ENCODE measurements at regions not wholly inside any gene's neighbourhood (a gene's known extent, or its start where the extent isn't known, plus 50 kb on each side); places are given as distances from the start of the nearest gene placed in this dataset.

DNA sequence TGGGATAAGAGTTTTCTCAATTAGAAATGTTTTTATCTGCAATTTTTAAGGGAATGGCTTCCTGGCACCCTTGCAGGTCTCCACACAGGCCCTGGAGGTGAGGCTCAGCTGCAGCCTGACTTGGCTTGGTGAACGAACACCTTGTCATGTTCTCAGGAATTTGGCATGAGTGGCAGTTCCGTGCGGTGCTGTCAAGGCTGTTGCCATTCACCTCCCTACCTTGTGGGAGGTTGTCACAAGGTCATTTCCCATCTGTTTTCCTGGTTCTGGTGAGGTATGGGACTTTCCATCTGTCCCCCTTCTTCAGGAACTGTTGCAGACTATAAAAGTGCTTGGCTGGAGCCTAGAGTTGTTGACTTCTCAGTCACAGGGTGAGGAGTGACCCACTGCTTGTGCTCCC lies 82.9 kb downstream of the ELOVL4 start:
- no peak for DNase-seq

DNA sequence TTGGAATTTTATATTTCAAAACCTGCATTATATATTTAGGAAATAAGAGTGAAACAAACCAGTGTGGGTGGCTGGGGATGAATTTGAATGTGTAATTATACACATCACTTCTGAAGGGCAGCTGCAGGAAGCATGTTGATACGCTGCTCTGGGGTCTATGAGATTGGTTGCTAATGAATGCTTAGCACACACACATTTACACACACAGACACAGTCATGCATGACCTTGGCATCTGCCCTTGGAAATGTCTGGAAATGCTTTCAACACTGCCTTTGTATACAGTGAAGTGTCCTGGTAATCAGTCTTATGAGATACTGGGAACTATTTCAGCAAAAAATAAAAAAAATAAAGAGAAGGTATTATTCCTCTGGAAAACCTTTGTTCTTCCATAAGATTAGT lies 83.4 kb downstream of the ELOVL4 start:
- no peak for DNase-seq

DNA sequence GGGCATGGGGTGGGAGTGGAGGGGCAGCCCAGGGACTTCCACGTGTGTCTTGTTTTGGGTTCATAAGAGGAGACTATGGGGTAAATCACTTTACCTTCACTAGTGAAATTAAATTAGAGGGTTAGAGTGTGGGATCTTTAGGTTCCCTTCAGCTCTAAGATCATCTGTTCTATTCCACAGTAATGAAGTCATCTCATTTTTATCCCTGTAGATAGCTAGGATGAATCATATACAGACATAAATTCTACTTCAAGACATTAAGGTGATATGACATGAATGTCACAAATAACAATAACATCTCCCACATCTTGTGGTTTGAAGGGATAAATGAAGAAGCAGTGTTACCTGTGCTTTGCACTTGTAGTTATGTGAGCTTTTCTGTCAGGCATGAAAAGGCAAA lies 83.8 kb downstream of the ELOVL4 start:
- no peak for DNase-seq

DNA sequence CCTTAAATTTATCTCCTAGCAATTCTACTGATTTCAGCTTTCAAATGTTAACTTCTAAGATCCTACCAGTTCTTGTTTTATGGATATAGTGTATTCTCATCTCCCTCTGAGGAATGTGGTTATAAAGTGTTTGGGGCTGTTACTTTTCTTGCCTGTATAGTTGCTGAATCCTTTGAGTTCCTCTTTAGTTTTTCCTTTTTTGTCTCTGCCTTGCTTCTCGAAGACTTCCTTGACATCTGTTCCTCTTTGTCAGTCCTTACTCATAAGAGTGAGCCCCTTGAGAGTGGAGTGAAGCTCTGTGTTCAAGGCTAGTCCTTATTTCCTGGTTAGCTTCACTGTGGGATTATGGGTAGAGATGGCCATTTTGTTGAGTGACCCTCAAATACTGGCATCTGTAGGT lies 84.6 kb downstream of the ELOVL4 start:
- DNase-seq = no peak

DNA sequence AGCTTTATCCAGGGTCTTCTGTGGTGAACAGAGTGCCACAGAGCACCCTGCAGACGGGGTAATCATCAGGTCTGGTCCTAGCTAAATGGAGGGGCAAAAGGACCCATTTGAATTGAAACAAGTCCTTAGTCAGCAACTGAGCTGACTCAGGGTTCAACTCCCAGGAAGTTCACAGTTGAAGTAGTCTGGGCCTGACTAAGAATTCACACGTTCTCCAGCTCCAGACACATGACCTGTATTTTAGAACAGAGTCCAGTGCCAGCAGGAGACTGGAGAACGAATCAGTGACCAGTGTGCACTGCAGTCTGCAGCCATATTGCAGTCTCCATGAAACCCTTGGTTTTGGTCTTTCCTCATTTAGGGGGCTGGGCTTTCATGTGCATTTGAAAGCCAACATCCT lies 85.2 kb downstream of the ELOVL4 start:
- no peak for DNase-seq

DNA sequence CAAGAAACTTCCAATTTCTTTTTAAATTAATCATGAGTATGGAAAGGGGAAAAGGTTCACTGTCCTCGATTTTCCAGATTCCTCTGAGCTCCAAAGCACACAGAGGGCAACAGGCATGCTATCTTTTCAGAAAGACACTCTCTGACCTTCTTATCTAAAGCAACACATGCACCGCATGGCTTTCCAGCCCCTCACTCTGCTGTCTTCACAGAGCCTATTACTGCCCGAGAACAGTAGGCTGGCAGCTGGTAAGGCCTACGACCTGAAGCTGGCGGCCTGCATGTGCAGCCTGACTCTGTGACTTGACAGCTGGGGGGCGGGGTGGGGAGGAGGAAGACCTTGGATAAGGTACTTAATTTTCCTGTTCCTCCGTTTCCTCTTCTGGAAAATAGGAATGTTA lies 86.3 kb downstream of the ELOVL4 start:
- DNase-seq = no peak

DNA sequence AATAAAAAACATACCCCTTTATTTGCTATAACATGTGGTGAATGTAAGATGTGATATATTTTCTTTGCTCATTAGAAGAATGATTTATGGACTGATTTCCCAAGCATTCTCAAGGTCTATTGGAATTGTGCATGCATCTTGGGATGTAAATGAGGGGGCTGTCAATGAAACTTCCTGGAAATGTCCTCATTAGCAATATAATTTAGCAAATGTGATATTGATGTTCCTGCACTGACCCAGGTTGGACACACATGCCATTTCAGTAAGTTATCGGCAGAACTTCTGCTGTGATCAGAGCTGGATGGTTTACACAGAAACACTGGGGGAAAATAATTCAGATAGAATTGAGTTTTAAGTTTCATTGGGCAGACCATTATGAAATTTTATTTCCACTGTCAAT lies 99.9 kb downstream of the ELOVL4 start:
- no peak for DNase-seq

DNA sequence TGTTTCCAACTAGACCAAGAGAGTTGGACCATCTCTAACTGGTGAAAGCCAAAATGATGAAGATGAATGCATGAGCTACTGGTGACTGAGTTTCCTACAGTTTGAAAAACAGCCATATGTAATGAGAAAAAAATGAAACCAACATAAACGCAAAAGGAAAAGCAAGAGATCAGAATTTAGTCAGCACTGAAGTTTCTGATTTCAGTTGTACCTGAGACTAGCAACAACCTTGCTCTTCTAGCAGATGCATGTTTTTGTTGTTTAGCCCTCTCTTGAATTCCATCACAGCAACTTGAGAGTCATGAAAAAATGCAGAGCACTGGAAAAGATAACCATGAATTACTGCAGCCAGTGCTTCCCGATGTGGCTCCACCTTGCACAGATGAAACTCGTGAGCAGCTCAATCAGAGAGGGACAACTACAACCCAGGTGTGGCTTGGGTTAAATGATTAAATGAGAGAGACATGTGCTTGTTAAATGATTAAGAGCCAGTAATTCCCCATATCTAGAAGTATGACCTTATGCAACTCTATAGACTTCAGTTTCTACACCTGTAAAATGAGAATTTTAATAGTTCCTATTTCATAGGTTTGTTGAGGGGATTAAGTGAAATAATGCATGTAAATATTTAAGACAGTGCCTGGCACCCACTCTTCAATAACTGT lies 104.8 kb downstream of the ELOVL4 start:
- no peak for DNase-seq

DNA sequence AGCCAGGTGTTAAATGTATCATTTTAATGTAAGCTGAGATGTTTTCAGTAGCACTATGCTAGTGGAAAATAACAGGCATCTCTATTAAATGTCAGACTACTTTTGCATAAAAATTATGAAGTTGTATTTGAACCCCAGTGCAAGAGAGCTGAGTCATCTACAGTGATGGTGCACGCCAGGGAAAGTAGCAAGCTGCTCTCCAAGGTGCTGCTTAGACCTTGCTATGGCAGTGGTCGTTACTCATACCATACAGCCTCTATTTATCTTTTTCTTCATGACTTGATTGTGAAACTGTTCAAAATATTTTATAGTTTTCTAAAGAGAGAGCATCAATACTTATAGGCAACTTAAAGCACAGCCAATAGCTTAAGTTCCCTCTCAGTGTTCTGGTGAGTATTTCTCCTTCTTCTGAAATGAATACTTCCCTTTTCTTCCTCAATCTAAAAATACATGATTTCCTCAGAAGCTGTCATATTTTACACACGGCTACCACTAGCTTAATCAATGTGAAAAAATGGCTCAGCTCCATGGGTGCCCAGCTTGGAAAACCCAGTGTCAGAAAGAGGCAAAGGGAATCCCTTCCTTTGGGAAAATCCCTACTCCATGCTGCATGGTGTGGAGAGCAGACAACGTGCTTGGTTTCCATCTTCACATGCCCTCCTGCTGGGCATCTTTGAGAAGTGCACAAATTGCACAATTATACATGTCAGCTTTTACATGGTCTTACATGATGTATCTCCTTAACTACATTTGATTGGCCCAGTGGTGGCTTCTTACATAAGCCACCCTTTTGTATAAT lies 105.6 kb downstream of the ELOVL4 start:
- DNase-seq = no peak

DNA sequence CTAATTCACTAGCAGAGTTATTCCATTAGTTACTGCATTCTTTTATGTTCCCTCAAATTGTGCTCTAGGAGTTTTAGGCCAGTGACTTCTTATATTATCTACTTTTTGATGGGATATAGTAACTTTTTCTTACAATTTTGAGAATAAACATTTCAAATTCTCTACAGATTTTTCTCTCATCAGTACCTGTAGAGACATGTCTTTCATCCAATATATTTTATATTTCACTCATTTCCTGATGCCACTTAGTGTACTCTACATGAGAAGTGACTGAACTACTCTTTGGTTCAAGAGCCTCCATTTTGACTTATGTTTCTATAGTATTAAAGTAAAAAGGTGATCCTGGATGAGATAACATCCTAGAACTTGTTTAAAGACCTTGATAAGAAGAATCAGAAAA lies 108.5 kb downstream of the ELOVL4 start:
- no peak for DNase-seq

DNA sequence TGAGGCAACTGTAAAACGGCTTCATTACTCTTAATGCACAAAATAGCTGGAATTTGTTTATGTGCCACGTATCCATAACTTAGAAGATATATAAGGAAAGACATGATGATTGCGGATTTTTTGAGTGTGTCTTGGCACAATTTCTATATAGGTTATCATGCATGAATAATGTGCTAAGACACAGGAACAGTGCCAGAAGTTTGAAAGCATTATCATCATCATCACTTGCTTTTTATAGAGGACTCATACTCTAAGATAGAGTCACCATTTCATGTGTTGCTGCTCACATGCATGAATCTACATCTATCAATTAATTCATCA lies 113.4 kb downstream of the ELOVL4 start:
- no peak for DNase-seq

DNA sequence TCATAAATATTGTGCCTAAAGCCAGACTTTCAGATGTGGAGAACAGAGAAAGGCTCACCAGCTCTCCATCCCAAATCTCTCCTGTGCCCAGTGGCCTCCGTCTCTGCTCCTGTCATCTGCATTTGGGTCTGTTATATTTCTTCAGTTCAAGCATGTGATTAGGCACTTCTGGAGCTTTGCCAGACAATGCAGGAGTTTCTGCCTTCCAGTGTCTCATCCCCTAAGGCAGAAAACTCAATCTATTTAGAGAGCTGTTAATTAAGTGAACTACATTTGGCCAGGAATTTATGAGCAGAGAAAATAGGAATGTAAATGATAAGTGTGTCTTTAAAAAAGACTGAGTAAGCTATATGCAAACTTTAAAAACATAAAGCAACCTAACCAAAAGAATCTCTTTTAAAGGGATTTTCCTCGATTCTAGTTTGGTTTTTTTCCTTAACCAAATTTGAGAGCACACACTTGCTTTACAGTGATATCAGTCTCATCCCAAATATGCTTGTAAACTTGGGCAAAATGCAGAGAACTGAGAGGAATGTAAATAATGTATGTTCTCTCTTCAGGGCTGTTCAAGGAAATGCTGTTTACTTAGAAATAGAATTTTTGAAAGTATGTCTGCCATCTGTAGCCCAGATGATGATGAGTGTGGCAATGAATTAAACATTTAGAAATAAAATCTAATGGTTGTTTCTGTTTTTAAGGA lies 113.9 kb downstream of the ELOVL4 start:
- DNase-seq = no peak

DNA sequence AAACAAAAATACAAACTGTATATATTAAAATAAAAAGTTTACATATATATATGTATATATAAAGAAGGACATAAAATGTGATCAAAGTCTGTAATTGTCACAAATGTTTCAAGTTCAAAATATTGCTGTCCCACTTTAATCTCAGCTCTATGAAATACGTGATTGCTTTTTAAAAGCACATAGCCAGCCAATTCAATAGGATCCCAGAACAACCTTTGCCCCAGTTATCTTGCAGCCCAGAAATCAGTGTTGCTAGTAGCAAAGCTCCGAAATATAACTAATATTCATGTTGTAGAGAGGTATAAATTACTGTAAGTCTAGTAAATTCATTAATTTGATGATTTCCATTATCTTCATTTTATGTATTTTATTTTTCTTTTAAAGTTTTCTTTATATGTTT lies 114.6 kb downstream of the ELOVL4 start:
- DNase-seq = no peak

DNA sequence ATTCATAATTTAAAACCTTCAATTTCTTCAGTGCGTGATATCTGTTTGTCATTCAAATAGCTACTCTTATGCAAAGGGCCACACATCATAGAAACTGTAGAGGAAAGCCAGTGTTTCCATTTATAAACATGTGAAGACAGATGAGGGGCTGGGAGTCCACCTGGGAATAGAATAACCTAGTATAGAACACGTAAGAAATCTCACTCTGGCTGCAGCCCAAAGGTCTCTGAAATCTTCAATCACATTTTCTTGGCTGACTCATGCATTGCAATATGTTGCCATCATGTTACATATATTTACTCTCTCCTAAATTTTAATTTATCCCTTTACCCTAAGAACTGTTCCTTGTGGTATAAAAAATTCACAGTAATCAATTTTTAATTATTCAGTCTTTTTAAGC lies 123.2 kb downstream of the ELOVL4 start:
- no peak for DNase-seq

DNA sequence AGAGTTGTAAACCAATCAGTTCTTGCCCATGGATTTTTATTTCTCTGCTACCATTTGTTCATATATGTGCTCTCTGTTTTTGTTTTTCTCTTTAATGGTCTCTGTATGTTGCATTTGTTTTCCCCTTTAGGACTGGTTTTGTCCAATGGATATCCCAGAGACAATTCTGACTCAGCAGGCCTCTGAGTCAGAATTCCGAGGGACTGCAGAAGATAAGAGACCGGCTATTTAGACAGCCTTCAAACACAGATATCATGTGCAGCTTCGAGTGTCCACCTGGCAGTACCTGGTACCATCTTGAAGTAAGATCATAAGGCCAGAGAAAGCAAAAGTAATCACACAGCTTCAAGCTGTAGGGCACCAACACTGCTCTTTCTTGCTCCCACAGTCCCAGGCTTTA lies 125.5 kb downstream of the ELOVL4 start:
- DNase-seq = no peak

DNA sequence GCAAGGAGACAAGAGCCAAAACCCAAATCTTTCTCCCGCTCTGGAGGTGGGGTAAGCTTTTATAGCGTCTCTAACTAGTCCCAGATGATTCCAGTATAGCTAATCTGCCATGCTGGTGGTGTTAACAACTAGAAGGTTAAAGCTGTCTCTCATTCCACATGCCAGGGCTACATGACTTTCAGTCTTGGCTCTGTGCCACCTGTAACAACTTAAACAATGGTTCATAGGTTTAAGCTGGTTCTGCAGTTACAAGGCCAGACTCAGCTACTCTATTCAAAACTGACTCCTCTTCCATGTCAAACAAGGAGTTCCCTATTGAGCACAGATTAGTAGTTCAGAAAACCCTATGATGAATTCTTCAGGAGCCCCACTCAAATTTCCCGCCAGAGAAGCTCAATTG lies 128.9 kb downstream of the ELOVL4 start:
- no peak for DNase-seq

DNA sequence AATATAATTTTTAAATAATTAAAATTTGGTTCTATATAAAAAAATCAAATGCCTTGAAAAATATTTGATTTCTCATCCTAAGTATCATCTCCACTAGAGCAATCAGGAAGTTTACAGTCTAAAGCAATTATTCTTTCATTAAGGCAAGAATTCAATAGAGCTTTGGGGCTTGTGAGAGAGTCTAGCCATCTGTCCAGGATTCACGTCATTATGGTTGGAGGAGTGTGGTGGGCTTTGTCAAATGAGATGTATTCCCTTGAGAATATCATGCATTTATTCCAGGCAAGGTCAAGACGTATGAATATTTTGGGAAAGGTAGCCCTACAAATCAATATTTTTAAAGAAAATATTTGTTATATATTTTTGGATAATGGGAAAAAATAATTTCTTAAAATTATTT lies 132.4 kb downstream of the ELOVL4 start:
- no peak for DNase-seq

DNA sequence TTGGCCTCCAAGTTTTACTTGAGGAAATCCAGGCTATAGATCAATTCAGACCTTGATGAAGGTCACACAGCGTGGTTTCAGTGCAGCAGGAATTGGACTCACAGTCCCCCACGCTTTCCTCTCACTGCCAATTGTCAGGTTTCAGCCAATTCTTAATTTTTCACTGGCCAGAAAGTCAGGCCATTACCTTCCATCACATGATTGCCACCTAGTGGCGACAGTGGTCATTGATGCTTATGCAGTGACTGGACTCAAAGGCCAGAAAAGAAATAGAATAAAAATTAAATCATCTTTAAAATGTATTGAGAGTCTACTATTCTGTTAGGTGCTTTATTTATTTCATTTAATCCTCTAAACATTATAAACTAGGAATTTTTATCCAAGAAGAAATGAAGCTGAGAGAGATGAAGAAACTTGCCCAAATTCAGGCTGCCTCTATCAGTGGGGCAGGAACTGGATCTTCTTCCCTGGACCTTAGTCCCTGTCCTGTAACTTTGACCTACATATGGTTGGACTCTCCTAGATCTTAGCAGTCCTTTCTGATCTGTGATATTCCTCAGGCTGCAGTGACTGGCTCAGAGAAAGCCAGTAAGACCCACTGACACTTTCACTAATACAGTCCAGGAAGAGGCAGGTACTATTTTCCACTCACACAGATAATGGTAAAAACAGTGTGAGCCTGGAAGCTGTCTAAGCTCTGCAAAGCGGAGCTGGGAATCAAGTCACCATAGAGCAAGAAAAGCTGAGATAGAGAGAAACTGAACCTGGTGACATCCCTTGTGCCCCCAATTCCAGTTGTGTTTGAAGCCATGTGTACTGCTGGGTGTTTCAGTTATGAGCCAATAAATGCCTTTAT lies 133.3 kb downstream of the ELOVL4 start:
- peak; percentile 80 for DNase-seq

DNA sequence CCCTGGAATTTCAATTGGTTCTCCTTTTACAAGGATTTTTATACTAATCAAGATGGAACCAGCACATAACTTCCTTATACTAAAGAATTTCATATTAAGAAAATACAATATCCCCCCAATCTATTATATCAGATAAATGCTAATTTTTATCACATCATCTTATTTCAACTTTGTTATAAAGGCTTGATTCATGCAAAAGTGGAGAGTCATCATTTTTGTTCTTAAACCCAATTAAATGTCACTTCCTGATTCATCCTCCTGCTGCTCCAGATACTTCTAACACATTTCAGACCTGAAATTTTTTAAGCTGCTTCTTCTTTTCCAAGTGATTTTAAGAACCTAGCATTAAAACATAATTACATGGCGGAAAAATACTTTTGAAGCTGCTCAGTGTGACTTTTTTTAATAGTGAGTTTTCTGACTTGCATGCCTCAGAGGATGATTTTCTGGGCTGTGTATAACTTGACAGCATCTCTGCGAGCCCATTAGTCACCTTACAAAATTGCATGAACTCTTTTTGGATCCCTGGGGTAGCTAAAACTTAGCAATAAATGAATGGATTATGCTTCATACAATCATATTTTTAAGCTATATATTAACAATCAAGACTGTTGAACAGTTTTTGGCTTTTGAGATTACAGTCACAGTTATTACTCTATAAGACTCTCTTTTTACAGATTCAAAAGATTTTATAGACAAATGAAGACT lies 134.1 kb downstream of the ELOVL4 start:
- DNase-seq = no peak

DNA sequence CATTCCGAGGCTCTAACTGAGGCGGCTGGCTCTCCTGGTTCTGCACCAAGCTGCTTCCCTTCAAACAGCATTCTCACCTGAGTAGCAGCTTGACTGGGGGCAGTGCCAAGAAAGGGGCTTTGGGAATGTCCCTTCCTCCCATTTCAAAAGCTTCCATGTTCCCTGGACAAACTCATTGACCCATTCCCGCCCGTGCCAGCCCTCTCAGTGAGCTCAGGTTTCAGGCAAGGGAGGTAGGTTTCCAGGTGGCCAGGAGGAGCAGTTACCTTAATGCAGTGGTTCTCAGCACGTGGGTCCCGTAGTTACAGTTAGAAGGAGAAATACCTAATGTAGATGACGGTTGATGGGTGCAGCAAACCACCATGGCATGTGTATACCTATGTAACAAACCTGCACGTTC lies 135.2 kb downstream of the ELOVL4 start:
- DNase-seq = no peak

DNA sequence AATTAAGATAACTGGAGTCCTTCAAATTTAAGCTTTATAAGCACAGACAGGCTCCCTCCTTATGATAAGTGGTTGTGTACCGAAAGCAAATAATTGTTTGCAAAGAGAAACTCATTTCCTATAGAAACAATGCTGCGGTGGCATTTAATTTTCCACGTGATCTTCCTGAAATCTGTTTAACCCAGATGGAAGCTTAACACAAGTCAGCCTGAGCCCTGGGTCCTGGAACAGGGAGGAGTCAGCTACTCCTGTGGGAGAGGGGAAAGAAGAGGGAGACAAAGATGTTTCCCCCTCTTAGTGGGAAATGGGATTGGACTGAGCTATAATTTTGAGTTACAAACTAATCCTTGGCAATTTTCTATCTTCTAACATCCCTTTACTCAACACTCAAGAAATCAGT lies 136.5 kb downstream of the ELOVL4 start:
- no peak for DNase-seq

DNA sequence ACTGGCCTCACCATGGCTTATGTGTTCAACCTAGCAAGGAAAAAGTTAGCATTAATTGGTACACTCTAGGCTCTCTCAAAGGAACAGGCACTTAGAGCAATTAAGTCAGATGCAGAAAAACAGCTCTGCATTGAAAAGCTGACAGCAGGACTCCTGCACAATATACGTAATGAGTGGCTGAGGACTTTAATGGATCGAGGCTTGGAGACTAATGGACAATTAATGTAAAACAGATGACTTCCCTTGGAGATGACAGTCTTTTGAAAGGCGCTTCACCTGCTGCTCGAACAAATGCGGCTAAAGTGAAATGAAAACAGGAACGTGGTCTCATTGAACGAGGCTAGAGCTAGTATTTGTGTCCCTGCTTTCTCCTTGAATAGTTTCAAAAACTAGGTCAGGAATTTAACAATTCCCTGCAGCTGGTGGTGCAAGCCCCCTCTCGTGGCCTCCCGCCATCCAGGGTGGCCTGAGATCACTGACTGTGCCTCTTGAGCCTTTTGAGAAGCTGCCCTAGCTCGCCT lies 137.1 kb downstream of the ELOVL4 start:
- DNase-seq = no peak

DNA sequence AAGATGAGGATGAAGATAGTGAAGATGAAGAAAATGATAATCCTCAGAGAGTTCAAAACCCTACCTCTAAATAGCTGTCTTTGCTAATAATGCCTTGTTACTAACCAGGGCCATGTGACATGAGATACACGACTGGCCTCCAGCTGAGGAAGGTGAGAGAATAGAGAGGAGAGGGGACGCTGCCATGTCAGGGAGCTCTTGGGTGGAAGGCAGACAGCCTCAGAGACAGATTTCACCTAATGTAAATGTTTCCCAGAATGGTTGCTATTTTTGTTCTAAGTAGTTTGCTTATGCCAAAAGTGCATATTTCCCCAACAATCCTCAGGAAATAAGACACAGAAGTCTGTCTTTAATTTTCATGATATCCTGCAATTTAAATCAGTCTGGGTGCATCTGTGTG lies 138.4 kb downstream of the ELOVL4 start:
- no peak for DNase-seq

Measured in right forelimb (tissue), 1 donor.